GM18519 (cell line): ENCODE measurements at regions not wholly inside any gene's neighbourhood (a gene's known extent, or its start where the extent isn't known, plus 50 kb on each side); places are given as distances from the start of the nearest gene placed in this dataset.
"Not testable (repeated sequence)": the region's sequence is repeated elsewhere in the genome, so short reads cannot be mapped to it uniquely, and the experiment has no call there.

Source experiments
- ATAC-seq: cut with Tn5 transposase; IDR thresholded peaks from one replicate; pipeline ENCODE4 v1.9.1; 2021; ENCODE audit warnings: mild to moderate bottlenecking, moderate library complexity; ENCODE audit not compliant: unreplicated experiment, low FRiP score

DNA sequence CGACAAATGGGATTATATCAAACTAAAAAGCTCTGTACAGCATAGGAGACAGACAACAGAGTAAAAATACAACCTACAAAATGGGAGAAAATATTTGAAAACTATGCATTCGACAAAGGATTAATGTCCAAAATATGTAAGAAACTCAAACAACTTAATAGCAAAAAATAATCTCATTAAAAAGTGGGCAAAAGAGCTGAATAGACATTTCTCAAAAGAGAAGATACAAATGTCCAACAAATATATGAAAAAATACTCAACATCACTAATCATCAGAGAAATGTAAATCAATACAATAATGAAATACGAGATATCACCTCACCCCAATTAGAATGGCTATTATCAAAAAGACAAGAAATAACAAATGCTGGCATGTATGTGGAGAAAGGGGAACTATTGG is 272.9 kb downstream of the KLHL13 start:
- no peak for ATAC-seq

DNA sequence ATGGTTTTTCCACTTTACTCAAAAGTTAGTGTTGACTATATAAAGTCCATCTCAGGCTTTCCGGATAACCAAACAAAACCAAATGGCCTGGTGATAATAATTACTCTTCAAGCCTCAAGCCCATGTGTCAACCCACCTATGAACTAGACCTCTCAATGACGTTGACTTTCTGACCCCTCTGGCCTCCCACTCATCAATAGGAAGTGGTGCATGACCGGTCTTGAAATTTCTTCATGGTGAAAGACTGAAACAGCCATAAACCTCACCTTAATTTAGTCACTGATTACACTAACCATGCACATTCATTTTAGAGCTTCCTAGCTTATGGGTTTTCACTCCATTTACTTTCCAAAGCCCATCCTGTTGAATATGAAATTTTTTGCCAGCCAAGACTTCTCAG is 276.0 kb downstream of the KLHL13 start:
- no peak for ATAC-seq

DNA sequence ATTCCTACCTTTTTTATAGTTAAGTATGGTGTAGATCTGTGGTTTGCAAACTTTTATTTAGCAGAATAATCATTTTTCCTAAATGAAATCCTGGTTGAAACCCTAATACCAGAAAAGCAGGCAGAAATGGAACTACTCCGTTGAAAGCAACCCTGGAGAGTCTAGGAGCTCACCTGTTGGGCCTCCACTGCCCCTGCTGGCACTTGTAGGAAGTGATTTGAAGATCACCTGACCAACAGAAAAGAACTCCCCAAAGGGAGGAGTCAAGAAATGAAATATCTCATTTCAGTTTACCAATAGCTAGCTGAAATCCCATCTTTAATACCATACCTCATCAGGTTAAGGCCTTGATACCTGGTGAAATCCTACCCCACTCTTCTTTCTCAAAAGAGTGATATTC is 277.1 kb downstream of the KLHL13 start:
- ATAC-seq = no peak

DNA sequence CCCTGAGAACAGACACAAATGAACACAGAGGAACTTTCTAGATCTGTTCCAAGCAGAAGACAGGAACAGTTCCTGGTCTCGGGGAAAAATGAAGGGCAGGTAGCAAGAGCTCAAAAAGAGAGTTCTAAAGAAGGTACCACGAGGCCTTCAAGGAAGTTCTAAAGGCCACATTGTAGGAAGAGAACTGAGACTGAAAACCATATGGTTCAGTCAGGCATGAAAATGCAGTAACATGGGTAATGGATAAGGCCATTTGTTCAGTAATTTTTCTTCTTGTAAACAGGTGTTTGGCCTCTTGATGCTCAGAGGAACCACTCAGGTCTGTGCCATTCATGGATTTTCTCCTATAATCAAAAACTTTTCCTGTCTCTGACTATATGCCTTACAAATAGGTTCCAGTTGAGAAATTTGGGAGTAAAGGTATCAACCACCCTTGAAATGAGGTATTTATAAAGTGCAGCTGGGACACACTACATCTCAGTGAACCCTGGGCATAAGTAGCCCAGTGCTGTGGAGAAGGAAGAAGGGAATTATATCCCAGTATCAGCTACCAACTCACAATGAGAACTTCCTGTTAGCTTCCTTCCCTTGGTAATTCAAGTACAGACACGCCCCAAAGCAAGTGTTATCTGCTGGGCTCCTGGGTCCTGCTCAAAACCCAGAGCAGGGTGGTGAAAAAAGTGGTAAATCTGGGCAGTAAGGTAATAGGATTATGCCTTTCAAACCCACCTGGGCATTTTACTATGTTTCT is 277.9 kb downstream of the KLHL13 start:
- ATAC-seq = no peak

DNA sequence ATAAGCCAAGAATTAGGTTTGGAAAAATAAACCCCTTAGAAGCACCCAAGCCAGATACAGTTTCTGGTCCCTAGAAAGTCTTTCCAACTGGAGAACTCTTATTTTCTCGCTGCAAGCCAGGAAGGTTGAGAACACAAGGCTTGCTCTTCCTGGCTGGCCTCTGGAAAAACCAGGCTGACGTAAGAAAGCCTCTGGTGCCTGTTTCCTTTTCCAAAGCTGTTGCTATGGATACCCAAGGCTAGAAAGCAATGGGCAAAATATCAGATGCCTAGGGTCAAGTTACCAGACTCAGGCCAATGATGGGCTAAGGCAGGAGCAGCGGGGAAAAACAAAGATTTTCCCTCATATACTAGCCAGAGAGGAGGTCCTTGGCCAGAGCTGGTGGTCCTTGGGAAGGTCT is 281.6 kb downstream of the KLHL13 start:
- no peak for ATAC-seq

DNA sequence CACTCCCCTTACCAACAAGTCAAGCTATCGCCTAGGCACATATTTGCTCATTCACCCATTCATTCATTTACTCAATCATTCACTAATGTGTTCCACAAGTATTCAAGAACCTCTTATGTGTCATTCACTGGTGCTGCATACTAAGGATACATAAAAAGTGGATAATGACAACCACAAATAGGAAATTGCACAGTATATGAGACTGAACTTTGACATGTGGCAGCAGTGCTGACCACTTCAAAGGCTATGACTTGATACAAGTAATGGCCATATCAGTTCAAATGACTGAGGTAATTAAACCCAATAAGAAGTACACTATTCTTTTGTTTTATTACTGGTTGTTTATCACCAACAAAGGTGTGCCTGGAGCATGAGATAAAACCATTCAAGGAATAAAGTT is 282.5 kb downstream of the KLHL13 start:
- ATAC-seq = no peak

DNA sequence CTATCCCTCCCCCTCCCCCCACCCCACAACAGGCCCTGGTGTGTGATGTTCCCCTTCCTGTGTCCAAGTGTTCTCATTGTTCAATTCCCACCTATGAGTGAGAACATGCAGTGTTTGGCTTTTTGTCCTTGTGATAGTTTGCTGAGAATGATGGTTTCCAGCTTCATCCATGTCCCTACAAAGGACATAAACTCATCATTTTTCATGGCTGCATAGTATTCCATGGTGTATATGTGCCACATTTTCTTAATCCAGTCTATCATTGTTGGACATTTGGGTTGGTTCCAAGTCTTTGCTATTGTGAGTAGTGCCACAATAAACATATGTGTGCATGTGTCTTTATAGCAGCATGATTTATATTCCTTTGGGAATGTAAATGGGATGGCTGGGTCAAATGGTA is 295.1 kb downstream of the KLHL13 start:
- not testable (repeated sequence) for ATAC-seq

DNA sequence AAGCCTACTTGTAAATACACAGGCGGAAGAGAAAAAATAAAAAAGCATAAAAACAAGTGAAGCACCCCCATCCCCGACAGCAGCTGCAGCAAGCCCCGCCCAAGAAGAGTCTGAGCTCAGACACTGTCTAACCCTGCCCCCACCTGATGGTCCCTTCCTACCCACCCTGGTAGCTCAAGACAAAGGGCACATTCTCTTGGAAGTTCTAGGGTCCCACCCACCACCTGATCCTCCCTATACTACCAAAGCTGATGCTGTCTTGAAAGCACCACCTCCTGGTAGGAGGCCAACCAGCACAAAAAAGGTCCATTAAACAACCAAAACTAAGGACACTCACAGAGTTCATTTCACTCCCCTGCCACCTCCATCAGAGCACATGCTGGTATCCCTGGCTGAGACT is 308.2 kb downstream of the KLHL13 start:
- ATAC-seq = no peak

DNA sequence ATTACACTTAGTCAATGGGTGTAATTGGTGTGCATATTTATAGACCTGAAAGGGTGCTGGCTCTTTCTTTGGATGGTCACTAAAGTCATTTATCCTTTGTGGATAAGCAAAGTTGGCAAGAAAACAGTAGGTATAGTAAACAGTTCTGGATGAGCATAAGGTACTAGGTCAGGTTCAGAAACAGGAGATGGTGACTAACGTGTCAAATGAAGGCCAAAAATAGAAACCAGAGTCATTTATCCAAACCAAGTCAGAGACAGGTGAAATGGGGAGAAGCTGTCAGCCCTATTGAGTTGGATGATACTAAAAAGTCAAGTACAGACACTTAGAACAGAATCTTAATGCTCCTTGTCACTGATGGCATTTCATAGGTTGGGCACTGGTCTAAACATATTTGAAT is 313.1 kb downstream of the KLHL13 start:
- no peak for ATAC-seq

DNA sequence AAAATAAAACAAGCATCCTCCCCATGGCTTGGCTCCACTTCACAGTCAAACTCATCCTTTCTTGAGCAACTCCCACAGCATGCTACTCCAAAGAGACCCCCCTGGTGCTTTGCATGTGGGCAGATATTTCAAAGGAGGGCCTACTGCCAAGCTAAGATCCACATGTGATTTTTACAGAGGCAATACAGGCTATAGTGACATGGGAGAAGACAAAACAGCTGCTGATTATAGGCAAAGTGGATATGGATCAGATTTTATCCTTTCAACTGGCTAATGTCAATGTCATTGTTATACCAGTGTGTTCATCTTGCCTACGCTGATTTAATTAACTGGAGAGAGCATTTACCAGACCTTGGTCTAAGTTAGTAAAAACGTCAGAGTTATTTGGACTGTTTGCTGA is 328.3 kb downstream of the KLHL13 start:
- no peak for ATAC-seq

DNA sequence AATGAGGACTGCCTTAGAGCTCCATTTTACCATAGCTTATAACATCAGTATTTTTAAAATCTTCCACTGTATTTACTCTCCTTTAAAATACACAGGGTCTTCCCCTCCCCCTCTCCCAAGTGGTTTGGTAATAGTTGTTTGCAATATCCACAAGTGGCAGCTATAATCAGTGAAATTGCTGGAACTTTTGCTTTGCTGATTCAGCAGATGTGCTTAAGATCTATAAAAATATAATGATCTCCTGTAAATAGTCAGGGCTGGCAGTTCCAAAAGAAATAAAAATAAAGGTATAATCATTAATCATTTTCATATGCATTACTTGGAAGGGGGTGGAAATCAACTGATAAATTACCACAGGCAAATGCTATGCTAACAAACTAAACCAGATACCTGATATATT is 345.2 kb downstream of the KLHL13 start:
- ATAC-seq = no peak

DNA sequence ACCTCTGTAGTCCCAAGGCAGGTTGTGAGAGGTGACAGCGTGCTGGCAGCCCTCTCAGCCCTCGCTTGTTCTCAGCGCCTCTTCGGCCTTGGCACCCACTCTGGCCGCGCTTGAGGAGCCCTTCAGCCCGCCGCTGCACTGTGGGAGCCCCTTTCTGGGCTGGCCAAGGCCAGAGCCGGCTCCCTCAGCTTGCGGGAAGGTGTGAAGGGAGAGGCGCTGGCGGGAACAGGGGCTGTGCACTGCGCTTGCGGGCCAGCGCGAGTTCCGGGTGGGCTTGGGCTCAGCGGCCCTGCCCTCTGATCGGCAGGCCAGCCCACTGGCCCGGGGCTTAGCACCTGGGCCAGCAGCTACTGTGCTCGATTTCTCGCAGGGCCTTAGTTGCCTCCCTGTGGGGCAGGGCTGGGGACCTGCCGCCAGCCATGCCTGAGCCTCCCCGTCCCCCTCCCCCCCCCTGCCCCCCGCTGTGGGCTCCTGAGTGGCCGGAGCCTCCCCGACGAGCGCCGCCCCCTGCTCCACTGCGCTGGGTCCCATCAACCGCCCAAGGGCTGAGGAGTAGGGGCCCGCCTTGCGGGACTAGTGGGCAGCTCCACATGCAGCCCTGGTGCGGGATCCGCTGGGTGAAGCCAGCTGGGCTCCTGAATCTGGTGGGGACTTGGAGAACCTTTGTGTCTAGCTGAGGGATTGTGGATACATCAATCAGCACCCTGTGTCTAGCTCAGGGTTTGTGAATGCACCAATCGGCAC is 347.6 kb downstream of the KLHL13 start:
- no peak for ATAC-seq

DNA sequence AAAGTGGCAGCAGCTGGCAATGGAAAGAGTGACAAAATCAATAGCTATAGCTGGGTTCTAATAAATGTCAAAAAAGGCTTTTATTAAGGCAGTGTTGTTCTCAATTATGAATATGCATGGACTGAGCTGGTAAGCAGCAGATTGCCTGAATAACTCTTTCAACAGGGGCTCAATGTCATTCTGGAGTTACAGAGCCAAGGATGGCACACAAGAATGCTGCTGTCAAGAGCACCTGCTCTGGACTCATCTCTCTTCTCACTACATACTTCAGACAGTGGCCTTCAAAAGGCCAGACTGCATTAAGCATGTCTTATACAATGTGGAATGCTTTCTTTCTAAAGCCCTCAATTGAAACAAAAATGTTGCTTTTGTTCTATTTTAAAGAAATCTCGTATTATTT is 351.4 kb downstream of the KLHL13 start:
- no peak for ATAC-seq

DNA sequence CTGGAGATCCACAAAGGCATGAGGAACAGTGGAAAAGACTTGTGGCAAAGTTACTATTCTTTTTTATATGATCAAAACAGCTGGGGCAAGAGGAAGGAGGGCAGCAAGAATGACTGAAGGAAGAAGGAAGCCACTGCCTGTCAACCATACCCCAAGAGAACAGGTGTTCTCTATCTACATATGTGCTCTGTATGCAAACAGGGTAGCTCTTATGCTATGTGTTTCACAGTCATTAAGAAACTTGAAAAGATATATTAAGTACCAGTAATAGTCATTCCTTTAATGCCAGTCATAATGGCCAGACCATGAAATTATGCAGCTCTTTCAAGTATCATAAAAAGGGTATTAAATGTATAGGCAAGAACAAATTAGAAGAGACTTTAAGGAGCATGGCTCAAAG is 363.9 kb downstream of the KLHL13 start:
- peak; percentile 100 for ATAC-seq

DNA sequence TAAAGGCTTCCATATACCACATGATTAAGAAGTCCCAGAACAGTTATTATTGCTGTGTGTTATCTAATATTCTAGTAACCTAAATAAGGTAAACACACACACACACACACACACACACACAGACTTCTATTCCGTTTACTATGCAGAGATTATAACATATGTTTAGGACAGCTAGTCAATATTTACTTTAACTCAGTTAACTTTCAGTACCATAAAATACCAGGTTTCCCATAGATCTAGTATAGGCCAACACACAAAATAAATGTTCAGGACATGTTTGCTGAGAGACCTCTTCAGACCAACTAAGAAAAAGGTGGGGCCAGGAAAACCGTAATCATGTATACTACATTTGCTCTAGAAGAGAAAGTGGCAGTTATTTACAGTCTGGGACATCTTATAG is 365.5 kb downstream of the KLHL13 start:
- ATAC-seq = no peak

DNA sequence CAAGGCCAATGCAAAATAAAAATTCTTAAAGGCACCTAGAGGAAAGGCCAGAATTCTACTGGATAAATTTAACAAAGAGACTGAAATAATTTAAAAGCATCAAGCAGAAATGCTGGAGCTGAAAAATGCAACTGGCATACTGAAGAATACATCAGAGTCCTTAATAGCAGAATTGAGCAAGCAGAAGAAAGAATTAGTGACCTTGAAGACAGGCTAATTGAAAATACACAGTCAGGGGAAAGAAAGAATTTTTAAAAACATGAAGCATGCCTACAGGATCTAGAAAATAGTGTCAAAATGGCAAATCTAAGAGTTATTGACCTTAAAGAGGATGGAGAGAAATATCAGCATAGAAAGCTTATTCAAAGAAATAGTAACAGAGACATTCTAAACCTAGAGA is 371.7 kb downstream of the KLHL13 start:
- no peak for ATAC-seq

DNA sequence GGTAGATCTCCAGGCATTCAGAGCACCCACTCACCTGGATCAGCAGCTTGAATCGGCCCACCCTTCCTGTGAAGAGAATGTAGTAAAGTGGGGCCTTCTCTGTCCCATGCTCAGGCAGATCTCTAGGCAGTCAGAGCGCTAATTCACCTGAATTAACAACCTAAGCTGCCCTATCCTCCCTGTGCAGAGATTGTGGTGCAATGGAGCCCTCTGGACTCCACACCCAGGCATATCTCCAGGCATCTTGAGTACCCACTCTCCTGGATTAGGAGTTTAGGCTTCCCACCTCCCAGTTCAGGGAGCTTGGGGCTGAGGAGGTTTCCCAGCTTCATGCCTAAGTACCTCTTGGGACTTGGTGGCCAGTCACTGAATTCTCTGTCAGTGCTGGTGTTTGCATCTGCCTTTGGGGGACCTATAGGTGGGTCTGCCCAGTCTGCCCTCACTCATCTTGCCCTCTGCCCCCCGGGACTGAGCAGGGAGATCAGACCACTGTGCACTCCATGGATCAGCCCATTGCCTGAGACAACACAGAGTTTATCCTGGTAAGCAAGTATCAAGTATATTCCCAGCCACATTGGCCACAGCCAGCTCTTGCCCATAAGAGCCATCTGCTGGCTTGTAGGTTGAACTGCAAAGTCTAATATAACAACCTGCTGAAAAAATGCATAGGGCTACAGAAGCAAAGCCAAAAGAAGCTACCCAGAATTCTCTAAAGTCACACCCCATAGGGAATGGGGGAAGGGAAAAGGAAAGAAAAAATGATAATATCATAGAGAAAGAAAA is 372.9 kb downstream of the KLHL13 start:
- no peak for ATAC-seq

DNA sequence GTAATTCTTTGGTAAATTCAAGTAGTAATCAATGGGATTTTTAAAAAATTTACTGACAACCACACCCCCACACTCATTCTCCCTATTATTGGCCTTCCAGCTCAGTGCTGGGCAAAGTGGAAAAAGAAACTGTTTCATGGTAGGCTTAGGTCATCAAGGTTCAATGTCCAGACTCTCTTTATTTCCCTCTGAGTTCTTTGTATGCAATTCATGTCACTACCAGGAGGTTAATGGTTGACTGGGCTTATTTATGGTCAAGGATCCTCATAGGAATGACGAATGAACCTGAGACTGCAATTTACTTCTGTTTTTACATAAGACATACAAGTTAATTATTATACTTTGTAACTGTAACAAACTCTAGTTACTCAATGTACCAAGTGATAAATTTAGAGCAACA is 403.2 kb downstream of the KLHL13 start:
- ATAC-seq = no peak

DNA sequence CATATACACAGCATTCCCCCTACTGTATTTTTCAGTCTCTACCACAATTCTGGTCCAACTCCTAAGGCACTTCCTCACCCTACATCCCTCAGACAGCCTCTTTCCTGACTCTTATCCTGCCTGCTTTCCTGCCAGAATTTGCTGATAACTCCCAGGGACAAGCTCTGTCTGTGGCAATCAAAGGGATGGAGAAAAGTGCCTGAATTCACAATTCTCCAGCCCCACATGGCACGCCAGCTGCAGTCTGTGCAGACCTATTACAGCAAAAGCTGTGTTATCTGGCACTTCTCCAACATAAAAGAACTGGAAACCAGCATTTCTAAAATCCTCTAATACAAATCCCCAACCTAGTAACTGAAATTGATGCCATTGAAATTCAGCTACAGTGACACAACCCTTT is 404.8 kb downstream of the KLHL13 start:
- ATAC-seq = no peak

DNA sequence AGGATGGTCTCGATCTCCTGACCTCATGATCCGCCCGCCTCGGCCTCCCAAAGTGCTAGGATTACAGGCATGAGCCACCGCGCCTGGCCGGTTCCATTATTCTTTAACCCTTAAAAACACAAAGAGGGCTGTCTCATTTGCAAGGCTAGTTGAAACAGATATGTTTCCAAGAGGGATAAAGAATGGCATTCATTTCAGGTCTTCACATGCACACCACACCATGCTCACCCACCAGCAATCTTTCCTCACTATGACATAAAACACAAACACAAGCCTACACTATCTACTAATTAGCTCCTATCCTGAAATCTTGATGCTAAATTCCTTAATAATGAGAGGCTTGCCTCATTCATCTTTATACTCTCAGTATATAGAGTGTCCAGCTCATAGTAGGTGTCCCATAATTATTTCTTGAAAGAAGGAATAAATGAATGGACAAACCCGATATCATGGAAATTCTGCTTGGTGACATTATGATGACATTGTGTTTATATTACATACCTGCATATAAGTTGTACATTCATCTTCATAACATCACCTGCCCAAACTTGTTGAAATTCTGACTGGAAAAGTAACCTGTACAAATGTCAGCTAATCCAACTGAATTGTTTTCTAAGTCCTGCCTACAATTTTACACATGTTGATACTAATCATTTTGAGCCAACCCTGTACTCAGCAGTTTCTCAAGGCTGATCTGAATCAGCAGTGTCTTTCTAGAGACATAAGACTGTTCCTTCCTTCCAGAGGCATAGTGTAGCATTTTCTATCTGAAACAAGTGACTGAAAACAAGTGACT is 408.5 kb downstream of the KLHL13 start:
- no peak for ATAC-seq

DNA sequence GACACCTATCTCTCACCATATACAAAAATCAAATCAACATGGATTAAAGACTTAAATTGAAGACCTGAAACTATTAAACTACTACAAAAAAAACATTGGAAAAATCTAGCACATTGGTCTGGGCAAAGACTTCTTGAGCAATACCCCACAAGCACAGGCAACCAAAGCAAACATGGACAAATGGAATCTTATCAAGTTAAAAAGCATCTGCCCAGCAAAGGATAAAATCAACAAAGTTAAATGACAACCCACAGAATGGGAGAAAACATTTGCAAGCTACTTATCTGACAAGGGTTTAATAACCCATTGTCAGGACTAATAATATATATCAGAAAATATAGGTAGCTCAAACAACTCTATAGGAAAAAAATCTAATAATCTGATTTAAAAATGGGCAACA is 415.6 kb downstream of the KLHL13 start:
- ATAC-seq = no peak
